Middle frontal gyrus (tissue), 1 donor: ENCODE measurements at regions not wholly inside any gene's neighbourhood (a gene's known extent, or its start where the extent isn't known, plus 50 kb on each side); places are given as distances from the start of the nearest gene placed in this dataset.
"Not testable (repeated sequence)": the region's sequence is repeated elsewhere in the genome, so short reads cannot be mapped to it uniquely, and the experiment has no call there.

Source experiments
- DNase-seq: peaks from one replicate; pipeline ENCODE4 v3.0.0-alpha.2; 2015; ENCODE audit warnings: low spot score; ENCODE audit errors: extremely low spot score

- no peak for DNase-seq
Observed at GRCh38 chr4:179631321-179631720, 2189.1 kb upstream of the AGA start.

- no peak for DNase-seq
Observed at GRCh38 chr4:179634862-179635261, 2192.6 kb upstream of the AGA start.

- no peak for DNase-seq
Observed at GRCh38 chr4:179662522-179662921, 2220.3 kb upstream of the AGA start.

GRCh38 chr4:179663641-179664429 lies 2221.6 kb upstream of the AGA start:
- no peak for DNase-seq

- DNase-seq, result no peak
Observed at GRCh38 chr4:179664430-179665027, 2222.3 kb upstream of the AGA start.

GRCh38 chr4:179666226-179666625 lies 2224.0 kb upstream of the AGA start:
- DNase-seq, result no peak

- DNase-seq, result no peak
Observed at GRCh38 chr4:179671609-179672008, 2229.4 kb upstream of the AGA start.

GRCh38 chr4:179678093-179678814 lies 2236.0 kb upstream of the AGA start:
- DNase-seq, result no peak

GRCh38 chr4:179683661-179684060 lies 2241.4 kb upstream of the AGA start:
- DNase-seq, result not testable (repeated sequence)

- DNase-seq, result no peak
Observed at GRCh38 chr4:179692222-179692621, 2250.0 kb upstream of the AGA start.

GRCh38 chr4:179695175-179695574 lies 2252.9 kb upstream of the AGA start:
- DNase-seq, result no peak

- DNase-seq, result no peak
Observed at GRCh38 chr4:179698321-179698720, 2256.1 kb upstream of the AGA start.

GRCh38 chr4:179709961-179710624 lies 2267.9 kb upstream of the AGA start:
- no peak for DNase-seq

- DNase-seq, result no peak
Observed at GRCh38 chr4:179719766-179720450, 2277.7 kb upstream of the AGA start.

GRCh38 chr4:179726491-179726890 lies 2284.3 kb upstream of the AGA start:
- not testable (repeated sequence) for DNase-seq

- DNase-seq, result no peak
Observed at GRCh38 chr4:179728305-179728704, 2286.1 kb upstream of the AGA start.

- not testable (repeated sequence) for DNase-seq
Observed at GRCh38 chr4:179736820-179737219, 2294.6 kb upstream of the AGA start.

- DNase-seq, result no peak
Observed at GRCh38 chr4:179738822-179739221, 2296.6 kb upstream of the AGA start.

- DNase-seq, result no peak
Observed at GRCh38 chr4:179747218-179747910, 2305.1 kb upstream of the AGA start.

GRCh38 chr4:179748837-179749236 lies 2306.6 kb upstream of the AGA start:
- no peak for DNase-seq

- DNase-seq, result no peak
Observed at GRCh38 chr4:179750374-179750773, 2308.1 kb upstream of the AGA start.
